PC-9 (cell line): ENCODE measurements at regions not wholly inside any gene's neighbourhood (a gene's known extent, or its start where the extent isn't known, plus 50 kb on each side); places are given as distances from the start of the nearest gene placed in this dataset.

Experiments
- BruUV-seq: library from RNA; stranded (reverse); fragments of 400-500 nt; replicated peaks from 2 replicates; lab custom pipeline; 2021; lab: Mats Ljungman, UMichigan
- CTCF ChIA-PET: fragments of 300-600 bp; sonication (Branson Sonifier 250); formaldehyde crosslinking; loops from one replicate; lab custom pipeline; 2022; ENCODE audit warnings: antibody characterized with exemption; lab: Charles Lee
- POLR2A ChIA-PET: fragments of 300-600 bp; sonication (Branson Sonifier 250); formaldehyde crosslinking; loops from one replicate; lab custom pipeline; 2022; ENCODE audit warnings: antibody characterized with exemption; ENCODE audit not compliant: unreplicated experiment; lab: Charles Lee
- DNase-seq, 2 experiments: peaks; one replicate each; pipeline versions ENCODE4 v3.0.0 to v3.0.0-alpha.2; 2015 to 2022; ENCODE audit warnings: mixed read lengths in 1 of 2
- H2AFZ ChIP-seq: fragments of 200-600 bp; sonication (generic); 2 replicates; pipeline ENCODE4 v1.8.1; 2017; ENCODE audit warnings: antibody characterized with exemption
- H3F3A ChIP-seq: fragments of 200-600 bp; sonication (generic); 2 replicates; pipeline ENCODE4 v1.8.1; 2017; ENCODE audit warnings: antibody characterized with exemption, mild to moderate bottlenecking, low read depth; ENCODE audit not compliant: insufficient read depth
- H3K27ac ChIP-seq: fragments of 200-600 bp; sonication (generic); 2 replicates; pipeline ENCODE4 v1.6.1; 2016; ENCODE audit warnings: mixed run types
- H3K27me3 ChIP-seq: fragments of 200-600 bp; sonication (generic); 2 replicates; pipeline ENCODE4 v1.6.1; 2016; ENCODE audit warnings: low read depth, mixed run types; ENCODE audit not compliant: insufficient read depth
- H3K36me3 ChIP-seq: fragments of 200-600 bp; sonication (generic); 2 replicates; pipeline ENCODE4 v1.6.1; 2016; ENCODE audit warnings: low read depth, mixed run types
- H3K4me1 ChIP-seq: fragments of 200-600 bp; sonication (generic); replicated peaks from 2 replicates; pipeline ENCODE4 v1.6.1; 2016; ENCODE audit warnings: mixed run types; ENCODE audit not compliant: insufficient read depth
- H3K4me2 ChIP-seq: fragments of 200-600 bp; sonication (generic); 2 replicates; pipeline ENCODE4 v1.6.1; 2017; ENCODE audit warnings: mixed run types
- H3K4me3 ChIP-seq: fragments of 200-600 bp; sonication (generic); 2 replicates; pipeline ENCODE4 v1.6.1; 2016; ENCODE audit warnings: mixed run types
- H3K79me2 ChIP-seq: fragments of 200-600 bp; sonication (generic); 2 replicates; pipeline ENCODE4 v1.6.1; 2017; ENCODE audit warnings: low read depth, mixed run types
- H3K9me2 ChIP-seq: fragments of 200-600 bp; sonication (generic); 2 replicates; pipeline ENCODE4 v1.8.1; 2017; ENCODE audit warnings: mild to moderate bottlenecking; ENCODE audit not compliant: insufficient read depth
- H3K9me3 ChIP-seq: fragments of 200-600 bp; sonication (generic); 2 replicates; pipeline ENCODE4 v1.8.1; 2016; ENCODE audit warnings: low read depth; ENCODE audit not compliant: insufficient read depth
- H4K20me1 ChIP-seq: fragments of 200-600 bp; sonication (generic); 2 replicates; pipeline ENCODE4 v1.8.1; 2017; ENCODE audit not compliant: insufficient read depth
- EZH2 ChIP-seq: fragments of 200-600 bp; sonication (generic); IDR thresholded peaks from 2 replicates; pipeline ENCODE4 v1.8.0; 2017; ENCODE audit warnings: antibody characterized with exemption, low read depth
- intact Hi-C: fragments of 100-400 bp; cut with micrococcal nuclease; formaldehyde crosslinking; loops from one replicate; pipeline ENCODE4 v1.10.0; 2022; ENCODE audit not compliant: unreplicated experiment
- TF ChIP-seq, protein P1 (sequence below): fragments of 200-600 bp; sonication (generic); conservative IDR thresholded peaks from 2 replicates; pipeline ENCODE4 v1.6.1; 2017; ENCODE audit warnings: mixed run types, antibody characterized with exemption, mild to moderate bottlenecking, moderate library complexity

DNA sequence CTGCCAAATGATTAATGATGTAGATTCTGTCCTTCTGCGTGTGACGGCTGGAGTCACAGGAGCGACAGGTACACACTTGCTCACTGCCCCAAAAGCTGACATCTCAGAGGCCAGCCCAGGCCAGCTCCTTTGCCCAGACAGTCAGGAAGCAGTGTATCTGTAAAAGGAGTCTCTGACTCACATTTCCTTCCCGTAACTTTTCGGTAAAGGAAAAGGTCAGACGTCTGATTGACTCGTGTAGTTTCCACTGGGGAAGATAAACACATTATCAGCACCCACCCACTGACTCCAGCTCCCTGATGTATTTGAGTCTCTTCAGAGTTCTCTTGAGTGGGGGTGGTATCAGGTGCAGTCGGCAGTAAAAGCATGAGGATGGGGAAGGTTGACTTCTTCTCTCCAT is 64.4 kb upstream of the WWC1 start:
- Histone ChIP-seq H2AFZ (no peak overlapping the region), H3K9me3 (no peaks in the 10 kb centered on the region; the same call in 1 of the 2 replicates), H3K27me3 (peaks cover 60% of the 10 kb centered on the region), H3K4me2 (no peak overlapping the region), H4K20me1 (no peaks in the 10 kb centered on the region), H3K9me2 (no peaks in the 10 kb centered on the region), H3K27ac (no peak overlapping the region), H3K36me3 (no peaks in the 10 kb centered on the region), H3K4me3 (no peak overlapping the region), H3K4me1 (no peaks in the 10 kb centered on the region), H3K79me2 (no peaks in the 10 kb centered on the region), H3F3A (no peaks in the 10 kb centered on the region)
- DNase-seq, result no peak
- TF ChIP-seq, protein P1, sequence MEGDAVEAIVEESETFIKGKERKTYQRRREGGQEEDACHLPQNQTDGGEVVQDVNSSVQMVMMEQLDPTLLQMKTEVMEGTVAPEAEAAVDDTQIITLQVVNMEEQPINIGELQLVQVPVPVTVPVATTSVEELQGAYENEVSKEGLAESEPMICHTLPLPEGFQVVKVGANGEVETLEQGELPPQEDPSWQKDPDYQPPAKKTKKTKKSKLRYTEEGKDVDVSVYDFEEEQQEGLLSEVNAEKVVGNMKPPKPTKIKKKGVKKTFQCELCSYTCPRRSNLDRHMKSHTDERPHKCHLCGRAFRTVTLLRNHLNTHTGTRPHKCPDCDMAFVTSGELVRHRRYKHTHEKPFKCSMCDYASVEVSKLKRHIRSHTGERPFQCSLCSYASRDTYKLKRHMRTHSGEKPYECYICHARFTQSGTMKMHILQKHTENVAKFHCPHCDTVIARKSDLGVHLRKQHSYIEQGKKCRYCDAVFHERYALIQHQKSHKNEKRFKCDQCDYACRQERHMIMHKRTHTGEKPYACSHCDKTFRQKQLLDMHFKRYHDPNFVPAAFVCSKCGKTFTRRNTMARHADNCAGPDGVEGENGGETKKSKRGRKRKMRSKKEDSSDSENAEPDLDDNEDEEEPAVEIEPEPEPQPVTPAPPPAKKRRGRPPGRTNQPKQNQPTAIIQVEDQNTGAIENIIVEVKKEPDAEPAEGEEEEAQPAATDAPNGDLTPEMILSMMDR, result no peak
- no peak for TF ChIP-seq EZH2
- ChIA-PET POLR2A (interaction anchor here (0.8 kb wide), 1 partner anchor 111 kb away, joined by 8 read pairs; no protein-coding TSS in a partner anchor), CTCF (no interaction called here)
- intact Hi-C loops, result no loop called here
- no TSS peak for BruUV-seq

DNA sequence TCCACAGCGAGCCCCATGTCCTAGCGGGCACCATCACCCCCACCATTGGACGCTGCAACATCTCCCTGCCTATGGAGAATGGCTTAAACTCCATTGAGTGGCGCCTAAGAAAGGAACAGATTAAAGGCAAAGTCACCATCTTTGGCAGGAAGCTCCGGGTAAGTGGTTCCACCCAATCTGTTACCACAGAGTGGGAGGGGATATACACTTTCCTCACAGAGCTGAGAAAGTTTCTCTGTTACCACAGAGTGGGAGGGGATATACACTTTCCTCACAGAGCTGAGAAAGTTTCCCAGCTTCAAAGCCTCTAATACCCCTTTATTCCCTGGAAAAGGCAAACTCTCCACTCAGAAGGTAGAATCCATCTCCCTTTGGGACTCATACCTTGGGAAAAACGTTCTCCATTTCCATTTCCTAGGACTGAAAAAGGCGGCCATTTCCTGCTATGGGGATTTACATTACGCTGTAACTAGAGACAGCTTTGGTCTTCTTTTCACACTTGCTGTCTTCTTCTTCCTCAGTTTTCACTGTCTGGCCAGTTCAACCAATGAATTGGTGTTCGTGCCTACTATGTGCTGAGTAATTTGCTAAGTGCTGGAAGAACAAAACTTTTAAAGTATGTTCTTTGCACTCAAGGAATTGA is 63.4 kb upstream of the WWC1 start:
- no peak overlapping the region for H2AFZ ChIP-seq
- H3K36me3 ChIP-seq, result no peaks in the 10 kb centered on the region
- no peak overlapping the region for H3K4me2 ChIP-seq
- no peaks in the 10 kb centered on the region; the same call in 1 of the 2 replicates for H3K9me3 ChIP-seq
- H3K4me3 ChIP-seq, result no peak overlapping the region
- ChIA-PET CTCF (no interaction called here), POLR2A (no interaction called here)
- no TSS peak for BruUV-seq
- no peaks in the 10 kb centered on the region for H4K20me1 ChIP-seq
- H3K4me1 ChIP-seq, result no peaks in the 10 kb centered on the region
- intact Hi-C loops, result no loop called here
- H3K9me2 ChIP-seq, result no peaks in the 10 kb centered on the region
- TF ChIP-seq, protein P1, result no peak
- no peak for TF ChIP-seq EZH2
- no peaks in the 10 kb centered on the region for H3F3A ChIP-seq
- DNase-seq, result no peak
- peaks cover 55% of the 10 kb centered on the region for H3K27me3 ChIP-seq
- H3K27ac ChIP-seq, result no peak overlapping the region
- no peaks in the 10 kb centered on the region for H3K79me2 ChIP-seq

DNA sequence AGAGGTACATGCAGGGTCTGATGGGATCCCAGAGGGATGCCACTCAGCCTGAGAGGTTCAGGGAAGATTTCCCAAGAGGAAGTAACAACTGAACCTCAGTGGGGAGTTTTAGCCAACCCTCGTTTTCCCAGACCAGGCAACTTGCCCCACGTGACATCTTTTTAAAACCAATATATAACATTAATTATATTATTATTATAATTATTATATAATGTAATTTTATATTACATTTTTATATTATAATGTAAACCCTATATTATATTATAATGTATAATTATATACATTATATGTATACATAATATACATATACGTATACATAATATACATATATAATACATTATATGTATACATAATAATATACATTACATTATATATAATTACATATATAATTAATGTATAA is 62.8 kb upstream of the WWC1 start:
- no TSS peak for BruUV-seq
- H3K27ac ChIP-seq, result no peak overlapping the region
- POLR2A ChIA-PET, result no interaction called here
- H4K20me1 ChIP-seq, result no peaks in the 10 kb centered on the region
- H3K9me3 ChIP-seq, result no peaks in the 10 kb centered on the region; the same call in 1 of the 2 replicates
- TF ChIP-seq, protein P1, result no peak
- no peak for TF ChIP-seq EZH2
- H3K4me1 ChIP-seq, result no peaks in the 10 kb centered on the region
- no peaks in the 10 kb centered on the region for H3K36me3 ChIP-seq
- H2AFZ ChIP-seq, result no peak overlapping the region
- H3K4me2 ChIP-seq, result no peak overlapping the region
- no peak for DNase-seq
- peaks cover 50% of the 10 kb centered on the region for H3K27me3 ChIP-seq
- no peaks in the 10 kb centered on the region for H3F3A ChIP-seq
- no peaks in the 10 kb centered on the region for H3K79me2 ChIP-seq
- no peaks in the 10 kb centered on the region for H3K9me2 ChIP-seq
- intact Hi-C loops, result no loop called here
- no peak overlapping the region for H3K4me3 ChIP-seq
- CTCF ChIA-PET, result no interaction called here
